GM08714 (cell line): ENCODE measurements at regions not wholly inside any gene's neighbourhood (a gene's known extent, or its start where the extent isn't known, plus 50 kb on each side); places are given as distances from the start of the nearest gene placed in this dataset.

Experiments used
- H3K4me3 ChIP-seq: fragments of 200-500 bp; sonication (Bioruptor generic); 2 replicates; pipeline ENCODE4 v1.5.1; 2014; ENCODE audit warnings: mild to moderate bottlenecking, low read length, inconsistent platforms
- ZNF274 ChIP-seq: IDR thresholded peaks from 2 replicates; pipeline ENCODE4 v1.6.1; 2012; ENCODE audit warnings: mild to moderate bottlenecking, low read depth, low read length

DNA sequence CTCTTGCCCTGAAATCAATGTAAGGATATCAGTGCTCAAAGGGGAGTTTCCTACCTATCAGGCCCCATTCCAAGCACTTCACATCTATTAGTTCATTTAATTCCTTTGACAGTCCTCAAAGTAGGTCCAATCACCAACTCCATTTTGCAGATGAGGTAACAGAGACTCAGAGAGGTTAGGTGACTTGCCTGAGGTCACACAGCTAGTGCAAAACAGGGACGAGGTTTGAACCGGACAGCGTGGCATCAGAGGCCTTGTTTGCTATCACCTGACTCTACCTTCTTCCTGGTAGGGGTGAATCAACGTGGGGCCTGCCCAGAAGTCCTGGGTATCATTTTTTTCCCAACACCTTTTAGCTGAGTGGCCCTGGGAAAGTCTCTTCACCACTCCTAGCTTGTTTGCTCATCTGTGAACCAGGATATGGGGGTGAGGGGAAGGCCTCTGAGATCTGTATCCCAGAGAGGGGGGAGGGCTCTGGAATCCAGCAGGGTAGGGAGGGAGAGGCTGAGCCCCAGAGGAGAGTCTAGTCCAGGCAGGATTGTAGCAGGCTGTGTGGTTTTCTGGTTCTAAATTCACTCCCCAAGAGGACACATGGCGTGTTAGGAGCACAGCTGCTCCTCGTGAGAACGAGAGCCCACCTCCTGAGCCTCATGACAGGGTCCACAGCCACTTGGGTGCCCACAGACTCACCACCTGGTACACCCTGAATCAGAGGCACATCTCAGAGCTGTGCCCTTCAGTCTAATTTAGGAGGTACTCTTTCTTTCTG, 174.7 kb downstream of the MN1 start:
- TF ChIP-seq ZNF274: no peak

DNA sequence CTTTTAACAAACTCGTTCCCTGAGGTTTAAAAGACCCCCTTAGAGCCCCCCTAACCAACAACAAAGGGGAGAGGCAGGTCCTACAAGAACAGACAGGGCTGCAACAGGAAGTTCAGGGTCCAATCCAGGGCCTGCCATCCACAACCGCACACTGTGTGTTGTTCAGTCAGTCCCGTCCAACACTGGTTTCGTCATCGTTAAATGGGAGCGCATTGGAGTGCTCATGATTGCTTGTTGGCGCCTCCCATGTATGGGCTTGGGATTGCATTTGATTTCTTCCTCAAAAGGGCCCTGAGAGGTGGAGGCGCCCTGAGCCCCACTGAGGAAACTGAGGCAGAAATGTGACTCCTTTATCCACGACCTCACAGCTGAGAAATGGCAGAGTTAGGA, 174.1 kb downstream of the MN1 start:
- no peak overlapping the region for H3K4me3 ChIP-seq
- no peak for TF ChIP-seq ZNF274

More for the DNA sequence above, 174.7 kb downstream of the MN1 start:
- H3K4me3 ChIP-seq: no peak overlapping the region

DNA sequence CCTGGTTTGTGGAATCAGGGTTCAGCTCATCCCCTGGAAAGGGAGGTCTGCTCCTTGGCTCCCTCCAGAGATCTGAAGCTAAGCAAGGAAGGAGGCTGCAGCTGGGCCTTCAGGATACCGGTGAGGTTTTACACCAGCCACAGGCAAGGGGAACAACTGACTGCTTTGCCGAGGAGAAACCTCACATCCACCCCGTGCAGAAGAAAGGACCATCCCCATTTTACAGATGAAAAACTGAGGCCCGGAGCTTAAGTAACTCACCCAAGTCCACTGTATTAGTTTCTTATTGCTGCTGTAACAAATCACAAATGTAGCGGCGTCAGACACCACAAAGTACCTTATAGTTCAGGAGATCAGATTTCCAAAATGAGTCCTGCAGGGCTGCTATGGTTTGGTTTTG, 173.7 kb downstream of the MN1 start:
- TF ChIP-seq ZNF274: no peak
- no peak overlapping the region for H3K4me3 ChIP-seq

DNA sequence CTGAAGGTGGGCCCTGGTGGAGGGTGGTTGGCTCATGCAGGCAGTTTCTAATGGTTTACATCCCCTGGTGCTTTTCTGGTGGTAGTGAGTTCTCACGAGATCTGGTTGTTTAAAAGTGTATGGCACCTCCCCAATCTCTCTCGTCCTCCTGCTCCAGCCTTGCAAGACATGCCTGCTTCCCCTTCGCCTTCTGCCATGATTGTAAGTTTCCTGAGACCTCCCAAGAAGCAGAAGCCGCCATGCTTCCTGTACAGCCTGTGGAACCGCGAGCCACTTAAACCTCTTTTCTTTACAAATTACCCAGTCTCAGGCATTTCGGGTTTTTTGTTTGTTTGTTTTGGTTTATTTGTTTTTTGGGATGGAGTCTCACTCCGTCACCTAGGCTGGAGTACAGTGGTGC, 173.2 kb downstream of the MN1 start:
- H3K4me3 ChIP-seq: no peak overlapping the region
- no peak for TF ChIP-seq ZNF274

DNA sequence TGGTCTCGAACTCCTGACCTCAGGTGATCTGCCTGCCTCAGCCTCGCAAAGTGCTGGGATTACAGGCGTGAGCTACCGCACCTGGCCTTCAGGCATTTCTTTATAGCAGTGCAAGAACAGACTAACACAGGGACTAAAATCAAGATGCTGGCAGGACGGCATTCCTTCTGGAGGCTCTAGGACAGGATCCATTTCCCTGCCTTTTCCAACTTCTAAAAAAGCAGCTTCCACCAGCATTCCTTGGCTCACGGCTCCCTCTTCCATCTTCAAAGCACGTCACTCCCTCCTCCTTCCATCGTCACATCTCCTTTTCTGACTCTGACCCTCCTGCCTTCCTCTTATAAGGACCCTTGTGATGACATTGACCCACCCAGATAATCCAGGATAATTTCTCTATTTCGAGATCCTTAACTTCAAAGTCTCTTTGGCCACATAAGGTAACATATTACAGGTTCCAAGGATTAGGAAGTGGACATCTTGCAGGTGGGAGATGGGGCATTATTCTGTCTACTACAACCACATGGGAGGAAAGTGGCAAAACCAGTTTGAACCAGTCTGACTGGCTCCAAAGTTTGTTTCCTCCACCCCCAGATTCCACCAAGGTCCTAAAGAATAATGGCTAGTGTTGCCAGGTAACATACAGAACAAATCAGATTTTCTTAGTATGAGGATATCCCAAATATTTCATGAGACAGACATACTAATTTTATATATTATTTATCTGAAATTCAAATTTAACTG, 172.5 kb downstream of the MN1 start:
- H3K4me3 ChIP-seq: no peak overlapping the region
- no peak for TF ChIP-seq ZNF274

DNA sequence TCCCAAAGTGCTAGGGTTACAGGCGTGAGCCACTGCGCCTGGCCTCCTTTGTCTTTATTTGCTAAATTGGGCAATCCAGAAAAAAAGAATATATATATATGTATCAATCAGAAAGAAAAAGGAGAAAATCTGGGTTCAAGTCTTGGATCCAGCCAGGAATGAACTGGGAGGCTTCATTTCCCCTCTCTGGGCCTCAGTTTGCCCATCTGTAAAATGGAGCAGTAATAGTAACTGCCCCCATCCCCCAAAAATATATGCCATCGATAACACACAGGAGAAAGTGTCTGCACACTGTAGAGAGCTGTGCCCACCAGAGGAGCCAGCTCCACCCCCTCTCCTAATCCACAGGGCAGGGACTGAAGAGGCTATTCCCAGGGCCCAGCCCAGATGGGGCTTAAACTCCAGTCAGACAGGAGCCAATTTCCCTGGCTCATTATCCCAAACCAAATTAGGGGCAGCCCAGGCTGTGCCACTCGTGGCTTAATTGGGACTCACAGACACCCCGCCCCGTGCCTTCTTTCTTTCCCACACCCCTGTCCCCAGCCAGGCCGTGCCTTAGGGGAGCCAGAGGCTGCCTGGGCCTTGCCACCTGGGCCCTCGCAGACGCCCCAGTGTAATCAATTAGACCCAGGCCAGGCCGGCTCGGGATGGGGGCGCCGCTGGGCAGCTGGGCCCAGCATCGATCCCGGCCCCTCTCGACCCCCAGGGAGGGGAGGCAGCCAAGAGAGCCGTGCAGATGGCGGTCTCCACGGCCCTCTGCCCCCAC, 171.5 kb downstream of the MN1 start:
- no peak overlapping the region for H3K4me3 ChIP-seq
- TF ChIP-seq ZNF274: no peak

DNA sequence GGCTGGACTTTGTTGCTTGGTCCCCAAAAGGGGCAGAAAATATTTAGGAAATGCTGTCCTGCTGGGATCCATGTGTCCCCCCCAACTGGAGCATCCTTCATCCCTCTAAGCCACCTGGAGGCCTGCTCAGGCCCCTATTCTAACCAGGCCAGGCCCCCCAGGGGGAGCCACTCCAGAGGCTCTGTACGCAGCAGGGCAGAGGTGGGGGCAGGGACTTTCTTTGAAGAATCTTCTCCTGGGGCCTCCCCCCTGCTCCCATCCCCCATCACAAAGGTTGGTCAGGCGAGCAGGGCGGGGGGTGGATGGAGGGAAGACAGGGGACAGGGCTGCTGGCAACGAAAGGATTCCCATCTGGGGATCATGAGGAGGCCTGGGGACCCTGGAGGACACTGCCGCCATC, 170.8 kb downstream of the MN1 start:
- TF ChIP-seq ZNF274: no peak
- H3K4me3 ChIP-seq: no peak overlapping the region

DNA sequence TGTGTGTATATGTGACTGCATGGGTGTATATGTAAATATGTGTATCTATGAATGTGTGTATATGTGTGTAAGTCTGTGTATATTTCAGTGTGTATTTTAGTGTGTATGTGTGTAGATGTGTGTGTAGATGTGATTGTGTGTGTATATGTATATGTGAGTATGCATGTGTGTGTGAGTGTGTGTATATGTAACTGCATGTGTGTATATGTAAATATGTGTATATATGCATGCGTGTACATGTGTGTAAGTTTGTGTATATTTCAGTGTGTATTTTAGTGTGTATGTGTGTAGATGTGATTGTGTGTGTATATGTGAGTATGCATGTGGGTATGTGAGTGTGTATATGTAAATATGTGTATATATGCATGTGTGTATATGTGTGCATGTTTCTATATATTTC, 169.9 kb downstream of the MN1 start:
- H3K4me3 ChIP-seq: no peak overlapping the region
- TF ChIP-seq ZNF274: no peak

DNA sequence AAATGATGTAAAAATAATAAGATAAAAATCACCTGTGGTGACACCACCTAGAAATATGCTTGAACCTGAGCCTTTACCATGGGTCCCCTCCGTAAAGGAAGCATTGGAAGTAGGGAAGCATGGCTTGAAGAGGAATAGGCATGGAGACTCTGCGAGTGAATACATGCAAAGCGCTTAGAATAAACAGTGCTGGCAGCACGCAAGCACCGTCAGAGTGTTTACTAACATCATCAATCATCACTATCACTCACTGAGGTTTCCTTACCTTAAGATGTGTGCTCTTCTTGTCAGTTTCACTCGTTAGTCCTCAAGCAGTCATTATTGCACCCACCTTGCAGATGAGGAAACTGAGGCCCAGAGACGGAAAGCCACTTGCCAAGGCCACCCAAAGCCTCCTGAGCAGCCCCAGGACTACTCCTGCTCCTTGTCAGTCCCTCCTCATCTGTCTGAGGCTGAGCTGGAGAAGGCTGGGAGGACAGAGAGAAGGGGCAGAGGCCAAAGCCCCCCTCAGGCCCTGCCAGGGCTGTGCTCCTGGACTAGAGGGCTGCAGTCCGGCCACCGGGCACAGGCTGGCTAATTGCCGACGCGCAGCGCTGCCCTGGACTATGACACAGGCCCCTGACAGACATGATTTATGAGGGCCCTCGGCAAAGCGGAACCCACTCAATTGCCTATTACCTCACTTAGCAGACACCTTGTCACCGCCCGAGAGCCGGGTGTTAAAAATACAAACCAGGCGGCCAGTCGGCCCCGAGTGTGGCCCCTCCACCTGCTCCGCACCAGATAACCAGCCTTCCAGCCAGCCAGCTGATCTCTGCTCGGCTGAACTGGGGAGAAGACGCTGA, 168.9 kb downstream of the MN1 start:
- no peak for TF ChIP-seq ZNF274
- H3K4me3 ChIP-seq: no peak overlapping the region

DNA sequence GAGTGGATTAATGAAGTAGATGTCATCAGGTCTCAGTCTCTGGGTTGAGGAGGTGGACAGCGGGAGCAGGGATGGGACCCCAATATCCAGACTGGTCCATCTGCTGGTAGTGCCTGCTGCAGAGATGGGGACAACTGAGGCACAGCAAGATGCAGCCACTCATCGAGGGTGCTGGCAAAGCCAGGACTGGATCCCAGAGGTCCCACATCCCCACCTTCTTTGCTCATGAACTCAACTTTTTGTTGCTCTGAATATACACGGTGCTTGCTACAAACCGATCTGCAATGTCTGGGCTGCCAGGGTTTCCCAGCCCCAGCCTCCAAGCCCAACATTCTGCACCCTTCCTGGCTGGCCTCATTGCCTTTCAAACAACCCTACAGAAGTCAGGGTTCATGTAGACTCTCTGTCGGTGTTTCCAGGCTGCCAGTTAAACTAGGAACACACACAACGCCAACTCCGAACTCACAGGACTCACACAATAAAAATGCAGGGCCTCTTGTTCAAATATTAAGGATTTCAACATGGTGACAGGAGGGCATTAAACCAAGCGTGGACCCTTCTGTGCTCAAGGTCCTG, 168.2 kb downstream of the MN1 start:
- no peak overlapping the region for H3K4me3 ChIP-seq
- no peak for TF ChIP-seq ZNF274

DNA sequence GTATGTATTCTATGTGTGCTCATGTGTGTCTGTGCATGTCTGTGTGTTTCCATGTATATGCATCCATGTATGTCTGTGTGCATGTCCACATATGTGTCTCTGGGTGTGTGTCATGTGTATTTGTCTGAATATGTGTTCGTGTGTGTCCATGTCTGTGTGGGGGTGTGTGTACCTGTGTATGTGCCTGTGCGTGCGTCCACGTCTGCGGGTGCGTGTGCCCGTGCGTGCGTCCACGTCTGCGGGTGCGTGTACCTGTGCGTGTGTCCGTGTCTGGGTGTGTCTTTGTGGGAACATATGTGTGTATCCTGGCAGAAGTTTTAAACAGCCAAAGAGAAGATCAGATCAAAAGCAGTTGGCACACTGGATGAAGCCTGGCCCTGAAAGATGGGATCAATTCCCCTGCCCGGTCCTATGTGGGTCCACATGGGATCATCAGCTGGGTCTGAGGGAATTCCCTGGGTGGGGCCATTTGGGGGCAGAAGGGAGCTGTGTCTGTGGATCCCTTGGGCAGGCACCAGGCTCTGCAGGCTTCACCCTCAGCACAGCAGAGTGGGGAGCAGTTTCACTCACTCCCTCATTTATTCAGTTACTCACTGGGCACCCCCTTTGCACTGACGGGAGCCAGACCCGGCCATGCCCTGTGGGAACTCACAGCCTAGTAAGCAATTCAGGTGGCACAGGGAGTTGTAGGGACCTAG, 167.4 kb downstream of the MN1 start:
- H3K4me3 ChIP-seq: no peak overlapping the region
- no peak for TF ChIP-seq ZNF274

DNA sequence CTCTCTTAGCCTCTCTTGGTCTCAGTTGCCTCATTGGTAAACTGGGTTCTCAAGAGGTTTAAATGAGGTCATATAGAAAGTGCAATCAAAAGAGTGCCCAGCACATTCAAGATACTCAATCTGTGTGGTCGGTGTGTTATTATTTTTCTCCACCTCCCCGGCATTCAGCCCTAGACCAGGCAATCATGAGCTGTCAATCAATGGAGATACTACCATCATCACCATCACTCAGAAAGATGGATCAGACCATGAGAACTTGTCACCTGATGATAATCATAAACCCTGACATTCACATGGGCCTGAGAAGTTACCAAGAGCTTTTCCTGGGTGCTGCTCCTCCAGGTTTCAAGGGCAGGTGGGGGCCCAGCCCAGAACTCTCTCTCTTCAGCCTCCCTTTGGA, 166.1 kb downstream of the MN1 start:
- H3K4me3 ChIP-seq: no peak overlapping the region
- TF ChIP-seq ZNF274: no peak

DNA sequence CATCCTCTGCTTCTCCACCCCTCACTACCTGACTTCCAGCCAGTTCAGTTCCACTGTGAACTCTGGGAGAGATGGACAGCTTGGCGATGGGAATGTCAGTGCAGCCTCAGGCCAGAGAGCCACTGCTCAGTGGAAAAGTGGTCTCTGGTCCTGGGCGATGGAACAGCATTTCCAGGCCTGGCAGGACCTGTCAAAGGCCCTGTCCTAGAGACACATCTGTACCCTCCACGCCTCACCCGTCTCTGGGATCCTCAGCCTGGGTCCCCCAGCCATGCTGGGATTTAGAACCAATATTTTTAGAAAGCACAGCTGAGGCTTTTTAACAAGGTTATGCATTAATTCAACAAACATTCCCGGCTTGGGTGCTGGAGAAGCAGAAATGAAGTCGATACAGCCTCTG, 165.7 kb downstream of the MN1 start:
- no peak overlapping the region for H3K4me3 ChIP-seq
- TF ChIP-seq ZNF274: no peak
